Right ventricle myocardium superior (tissue), 1 donor: ENCODE measurements at regions not wholly inside any gene's neighbourhood (a gene's known extent, or its start where the extent isn't known, plus 50 kb on each side); places are given as distances from the start of the nearest gene placed in this dataset.
"Not testable (repeated sequence)": the region's sequence is repeated elsewhere in the genome, so short reads cannot be mapped to it uniquely, and the experiment has no call there.

Source experiments
- ATAC-seq: fragments of 200-7000 bp; cut with Tn5 transposase; one replicate; pipeline ENCODE4 v1.9.1; 2020; ENCODE audit warnings: mild to moderate bottlenecking; ENCODE audit not compliant: poor library complexity
- DNase-seq: peaks from one replicate; pipeline ENCODE4 v3.0.0-alpha.2; 2020
- intact Hi-C: fragments of 100-400 bp; cut with DNase I; formaldehyde crosslinking; loops from one replicate; pipeline ENCODE4 v1.11.2; 2022
- donor health status: DM: no; HTN: yes; CAD: no; lungs with severe emphysema.

- intact Hi-C loops: loop anchor here (5.0 to 10.0 kb wide), 2 partner anchors 684 to 777 kb away; no protein-coding TSS in a partner anchor
- no peak for ATAC-seq
- no peak for DNase-seq
Observed at GRCh38 chr9:115888131-115888530, 265.5 kb upstream of the PAPPA start.

GRCh38 chr9:115891929-115892328 lies 261.7 kb upstream of the PAPPA start:
- ATAC-seq (no peak), DNase-seq (no peak)
- intact Hi-C loops: no loop called here

DNA sequence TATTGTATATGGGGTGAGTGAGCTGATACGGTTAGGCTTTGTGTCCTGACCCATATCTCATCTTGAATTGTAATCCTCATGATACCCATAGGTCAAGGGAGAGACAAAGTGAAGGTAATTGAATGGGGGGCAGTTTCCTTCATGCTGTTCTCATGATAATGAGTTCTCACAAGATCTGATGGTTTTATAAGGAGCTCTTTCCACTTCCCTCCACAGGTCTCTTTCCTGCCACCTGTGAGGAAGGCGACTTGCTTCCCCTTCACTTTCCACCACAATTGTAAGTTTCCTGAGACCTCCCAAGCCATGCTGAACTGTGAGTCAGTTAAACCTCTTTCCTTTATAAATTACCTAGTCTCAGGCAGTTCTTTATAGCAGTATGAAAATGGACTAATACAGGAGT lies 255.1 kb upstream of the PAPPA start:
- ATAC-seq, DNase-seq, intact Hi-C loops: not testable (repeated sequence)

GRCh38 chr9:115900698-115901097 lies 252.9 kb upstream of the PAPPA start:
- intact Hi-C loops: no loop called here
- ATAC-seq (no peak), DNase-seq (no peak)

DNA sequence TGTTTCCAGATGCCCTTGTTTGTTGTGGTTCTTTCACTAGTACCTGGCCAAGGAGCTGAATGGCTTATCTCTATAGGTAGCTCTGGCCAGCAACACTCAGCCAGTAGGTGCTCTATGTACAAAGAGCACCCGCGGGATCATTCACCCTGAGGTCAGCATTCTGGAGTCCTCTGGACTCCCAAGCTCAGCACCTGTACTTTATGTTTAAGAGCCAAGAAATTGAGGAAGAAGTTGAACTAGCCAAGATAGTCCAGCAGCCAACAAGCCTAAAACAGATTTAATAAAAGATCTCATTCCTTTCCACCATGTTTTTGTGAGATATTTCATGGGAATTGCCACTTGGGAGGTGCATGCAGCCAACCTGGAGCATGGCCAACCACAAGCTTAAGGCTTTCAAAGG lies 242.6 kb upstream of the PAPPA start:
- no peak for DNase-seq
- ATAC-seq: peak; percentile 77
- intact Hi-C loops: no loop called here

- DNase-seq (no peak), ATAC-seq (no peak)
- intact Hi-C loops: no loop called here
Observed at GRCh38 chr9:115912086-115912485, 241.5 kb upstream of the PAPPA start.

DNA sequence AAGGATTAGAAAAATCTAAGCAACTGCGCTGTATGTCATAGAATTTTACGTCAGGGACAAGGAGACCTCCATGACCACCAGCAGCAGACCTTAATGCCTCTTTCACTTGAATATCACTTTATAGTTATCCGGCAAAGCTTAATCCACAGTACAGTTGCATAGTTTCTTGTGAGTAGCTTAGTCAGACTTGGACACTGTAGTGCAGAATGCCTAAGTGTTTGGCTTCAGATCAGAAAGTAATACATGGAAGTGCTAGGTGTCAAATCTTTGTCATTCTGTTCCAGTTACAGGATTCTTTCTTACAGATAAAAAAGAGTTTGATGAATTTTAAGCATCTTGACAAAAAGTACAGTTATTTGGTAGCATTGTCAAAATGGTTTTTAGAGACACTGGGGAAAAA lies 239.9 kb upstream of the PAPPA start:
- peak; percentile 43 for ATAC-seq
- intact Hi-C loops: no loop called here
- DNase-seq: no peak

- ATAC-seq: no peak
- intact Hi-C loops: no loop called here
- DNase-seq: no peak
Observed at GRCh38 chr9:115914291-115914690, 239.3 kb upstream of the PAPPA start.

DNA sequence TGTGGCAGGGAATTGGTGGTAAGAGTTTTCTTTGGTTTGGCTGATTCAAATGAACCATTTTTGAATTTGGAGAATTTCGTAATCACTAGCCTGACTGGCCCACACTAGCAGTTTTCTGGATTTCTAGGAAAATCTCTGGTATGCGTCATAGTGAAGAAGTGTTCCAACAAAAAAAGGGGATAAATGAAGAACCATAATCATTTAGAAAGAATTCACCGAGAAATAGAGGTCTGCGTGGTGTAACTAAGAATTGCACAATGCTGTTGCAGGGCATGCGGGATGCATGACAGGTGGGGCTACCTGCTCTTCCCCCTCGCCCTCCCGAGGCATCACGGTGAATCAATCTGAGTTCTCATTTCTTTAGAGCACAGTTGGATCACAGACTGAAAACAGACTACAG lies 232.3 kb upstream of the PAPPA start:
- ATAC-seq (peak; percentile 30), DNase-seq (no peak)
- intact Hi-C loops: no loop called here

GRCh38 chr9:115922444-115922843 lies 231.1 kb upstream of the PAPPA start:
- DNase-seq (no peak), ATAC-seq (peak; percentile 59)
- intact Hi-C loops: no loop called here

DNA sequence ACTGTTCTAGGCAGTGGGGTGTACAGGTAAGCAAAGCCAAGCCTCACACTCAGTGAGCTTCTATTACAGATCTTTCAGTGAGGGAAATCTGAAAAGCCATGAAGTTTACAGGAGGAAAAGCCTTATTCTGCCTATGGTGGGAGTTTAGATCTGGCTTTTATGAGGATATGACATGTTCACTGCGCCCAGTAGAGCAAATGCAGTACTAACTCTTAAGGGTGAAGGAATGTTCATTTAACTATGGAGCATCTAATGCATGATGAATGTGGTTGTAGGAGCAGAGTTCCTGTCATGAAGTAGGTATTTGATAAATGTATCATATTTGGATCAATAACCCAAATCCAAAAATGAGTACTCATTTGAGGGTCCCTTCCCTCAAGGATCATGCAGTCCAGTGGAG lies 230.2 kb upstream of the PAPPA start:
- ATAC-seq (peak; percentile 4), DNase-seq (no peak)
- intact Hi-C loops: no loop called here

GRCh38 chr9:115923903-115924668 lies 229.5 kb upstream of the PAPPA start:
- DNase-seq: peak; percentile 31
- peak; percentile 95 for ATAC-seq
- intact Hi-C loops: no loop called here

GRCh38 chr9:115924669-115924987 lies 229.0 kb upstream of the PAPPA start:
- DNase-seq (no peak), ATAC-seq (no peak)
- intact Hi-C loops: no loop called here

DNA sequence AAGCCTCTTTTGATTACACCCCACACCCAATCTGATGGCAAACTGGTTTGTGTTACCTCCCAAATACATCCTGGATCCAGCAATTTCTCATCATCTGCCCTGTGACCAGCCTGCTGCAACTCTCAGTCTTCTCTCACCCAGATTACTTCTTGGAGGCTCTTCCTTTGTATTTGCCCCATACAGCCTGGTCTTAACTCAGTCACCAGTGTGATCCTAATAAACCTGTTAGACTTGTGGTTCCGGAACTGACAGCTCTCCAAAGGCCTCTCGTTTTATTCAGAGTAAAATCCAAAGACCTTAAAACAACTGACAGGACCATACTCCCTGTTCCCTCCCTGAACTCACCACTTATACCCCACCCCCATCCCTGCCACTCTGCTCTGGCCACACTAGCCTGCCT lies 228.2 kb upstream of the PAPPA start:
- ATAC-seq: no peak
- intact Hi-C loops: no loop called here
- no peak for DNase-seq

GRCh38 chr9:115930472-115930871 lies 223.1 kb upstream of the PAPPA start:
- intact Hi-C loops: no loop called here
- ATAC-seq (no peak), DNase-seq (no peak)

DNA sequence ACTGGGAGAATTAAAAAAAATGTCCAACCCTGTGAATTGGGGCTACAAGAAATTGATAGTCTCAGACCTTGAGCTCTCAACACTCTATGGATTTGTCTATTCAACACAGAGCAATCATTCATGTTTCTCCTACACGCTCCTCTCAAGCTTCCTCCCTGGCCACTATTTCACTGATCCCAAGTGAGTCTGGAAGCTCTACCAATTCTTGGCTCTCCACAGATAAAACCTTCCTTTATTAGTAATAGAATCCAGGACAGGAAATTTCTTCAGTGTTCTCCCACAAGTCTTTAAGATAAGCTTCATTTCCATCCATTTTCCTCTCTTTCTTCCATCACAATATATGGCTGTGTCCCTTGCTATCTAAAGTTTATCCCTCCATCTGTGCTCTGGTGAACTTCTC lies 215.1 kb upstream of the PAPPA start:
- DNase-seq (no peak), ATAC-seq (no peak)
- intact Hi-C loops: no loop called here

- DNase-seq (no peak), ATAC-seq (peak; percentile 12)
- intact Hi-C loops: no loop called here
Observed at GRCh38 chr9:115939065-115939765, 214.4 kb upstream of the PAPPA start.

GRCh38 chr9:115941561-115942315 lies 211.9 kb upstream of the PAPPA start:
- DNase-seq: no peak
- intact Hi-C loops: no loop called here
- ATAC-seq: no peak

- ATAC-seq (no peak), DNase-seq (no peak)
- intact Hi-C loops: no loop called here
Observed at GRCh38 chr9:115943431-115944165, 210.0 kb upstream of the PAPPA start.
